H9 (cell line): ENCODE measurements at regions not wholly inside any gene's neighbourhood (a gene's known extent, or its start where the extent isn't known, plus 50 kb on each side); places are given as distances from the start of the nearest gene placed in this dataset.

Experiments
- DNase-seq: peaks from one replicate; pipeline ENCODE4 v3.0.0-alpha.2; 2017
- H2AFZ ChIP-seq: one replicate; pipeline ENCODE4 v1.6.1; 2013; ENCODE audit warnings: mild to moderate bottlenecking, low read length, control low read depth, moderate library complexity
- H2AK5ac ChIP-seq: 2 replicates; pipeline ENCODE4 v1.6.1; 2013; ENCODE audit warnings: low read length, control low read depth, mixed read lengths; ENCODE audit not compliant: insufficient read length
- H2BK120ac ChIP-seq: one replicate; pipeline ENCODE4 v1.6.1; 2013; ENCODE audit warnings: low read depth, mild to moderate bottlenecking, low read length, control low read depth, inconsistent platforms; ENCODE audit not compliant: poor library complexity, severe bottlenecking
- H2BK12ac ChIP-seq: 2 replicates; pipeline ENCODE4 v1.6.1; 2013; ENCODE audit warnings: low read length, control low read depth, mixed read lengths, low read depth; ENCODE audit not compliant: insufficient read length
- H2BK15ac ChIP-seq: 2 replicates; pipeline ENCODE4 v1.6.1; 2013; ENCODE audit warnings: low read depth, low read length, control low read depth
- H2BK20ac ChIP-seq: one replicate; pipeline ENCODE4 v1.6.1; 2013; ENCODE audit warnings: low read depth, mild to moderate bottlenecking, low read length, control low read depth, inconsistent platforms; ENCODE audit not compliant: poor library complexity, severe bottlenecking
- H2BK5ac ChIP-seq: 2 replicates; pipeline ENCODE4 v1.6.1; 2013; ENCODE audit warnings: low read length, control low read depth, mixed read lengths; ENCODE audit not compliant: insufficient read length
- H3K14ac ChIP-seq: 2 replicates; pipeline ENCODE4 v1.6.1; 2013; ENCODE audit warnings: low read length, control low read depth; ENCODE audit not compliant: insufficient read depth
- H3K18ac ChIP-seq: 2 replicates; pipeline ENCODE4 v1.6.1; 2013; ENCODE audit warnings: low read depth, mild to moderate bottlenecking, mixed read lengths, low read length, control low read depth; ENCODE audit not compliant: insufficient read length
- H3K23ac ChIP-seq: 2 replicates; pipeline ENCODE4 v1.6.1; 2013; ENCODE audit warnings: low read length, control low read depth, mixed read lengths, low read depth; ENCODE audit not compliant: insufficient read length
- H3K23me2 ChIP-seq: 2 replicates; pipeline ENCODE4 v1.6.1; 2013; ENCODE audit warnings: low read depth, mild to moderate bottlenecking, mixed read lengths, low read length, control low read depth; ENCODE audit not compliant: insufficient read length, poor library complexity, severe bottlenecking
- H3K27ac ChIP-seq: 2 replicates; pipeline ENCODE4 v1.5.1; 2013; ENCODE audit warnings: low read length, control low read depth, mixed read lengths, low read depth; ENCODE audit not compliant: insufficient read length
- H3K27me3 ChIP-seq: 2 replicates; pipeline ENCODE4 v1.6.1; 2013; ENCODE audit warnings: low read length, control low read depth, inconsistent platforms; ENCODE audit not compliant: insufficient read depth
- H3K4ac ChIP-seq: 2 replicates; pipeline ENCODE4 v1.6.1; 2013; ENCODE audit warnings: low read depth, mild to moderate bottlenecking, control low read depth, inconsistent platforms, low read length, moderate library complexity
- H3K4me1 ChIP-seq: 2 replicates; pipeline ENCODE4 v1.6.1; 2013; ENCODE audit warnings: low read length, control low read depth, inconsistent platforms; ENCODE audit not compliant: insufficient read depth
- H3K4me2 ChIP-seq: 2 replicates; pipeline ENCODE4 v1.6.1; 2013; ENCODE audit warnings: low read length, control low read depth, mixed read lengths; ENCODE audit not compliant: insufficient read length, insufficient read depth
- H3K56ac ChIP-seq: 2 replicates; pipeline ENCODE4 v1.6.1; 2013; ENCODE audit warnings: low read depth, mild to moderate bottlenecking, mixed read lengths, low read length, control low read depth; ENCODE audit not compliant: insufficient read length
- H3K79me1 ChIP-seq: 2 replicates; pipeline ENCODE4 v1.6.1; 2013; ENCODE audit warnings: low read depth, mild to moderate bottlenecking, moderate library complexity, low read length, control low read depth, inconsistent platforms; ENCODE audit not compliant: insufficient read depth, poor library complexity, severe bottlenecking
- H3K79me2 ChIP-seq: 2 replicates; pipeline ENCODE4 v1.6.1; 2013; ENCODE audit warnings: low read length, control low read depth, inconsistent platforms; ENCODE audit not compliant: insufficient read depth
- H3K9ac ChIP-seq: 2 replicates; pipeline ENCODE4 v1.6.1; 2013; ENCODE audit warnings: low read length, control low read depth, mixed read lengths; ENCODE audit not compliant: insufficient read length; ENCODE audit errors: extremely low read depth
- H3K9me3 ChIP-seq: one replicate; pipeline ENCODE4 v1.6.1; 2013; ENCODE audit warnings: low read depth, low read length, inconsistent platforms; ENCODE audit not compliant: control insufficient read depth
- H3T11ph ChIP-seq: one replicate; pipeline ENCODE4 v1.6.1; 2013; ENCODE audit warnings: mild to moderate bottlenecking, low read length, control low read depth, inconsistent platforms
- H4K20me1 ChIP-seq: one replicate; pipeline ENCODE4 v1.6.1; 2013; ENCODE audit not compliant: control insufficient read depth, insufficient read length, insufficient read depth
- H4K5ac ChIP-seq: 2 replicates; pipeline ENCODE4 v1.6.1; 2013; ENCODE audit warnings: low read depth, mild to moderate bottlenecking, mixed read lengths, low read length, control low read depth; ENCODE audit not compliant: insufficient read length
- H4K8ac ChIP-seq: replicated peaks from 2 replicates; pipeline ENCODE4 v1.6.1; 2013; ENCODE audit warnings: low read length, control low read depth, mixed read lengths, low read depth; ENCODE audit not compliant: insufficient read length
- H4K91ac ChIP-seq: 2 replicates; pipeline ENCODE4 v1.6.1; 2013; ENCODE audit warnings: low read depth, mild to moderate bottlenecking, moderate library complexity, mixed read lengths, low read length, control low read depth; ENCODE audit not compliant: insufficient read length
- H3K27ac Mint-ChIP-seq, 3 experiments: 2 replicates in 2 of 3; 3 replicates in 1 of 3; pipeline ENCODE4 v1.8.0; 2020 to 2021; ENCODE audit warnings: mixed read lengths in 3 of 3, mild to moderate bottlenecking in 1 of 3, moderate library complexity in 1 of 3
- H3K27me3 Mint-ChIP-seq: 2 replicates; pipeline ENCODE4 v1.8.0; 2021; ENCODE audit warnings: low read depth, mild to moderate bottlenecking, moderate library complexity, mixed read lengths
- H3K36me3 Mint-ChIP-seq, 3 experiments: 2 replicates in 2 of 3; 3 replicates in 1 of 3; pipeline ENCODE4 v1.8.0; 2020 to 2021; ENCODE audit warnings: low read depth in 3 of 3, mixed read lengths in 3 of 3; ENCODE audit not compliant: insufficient read depth in 1 of 3
- H3K4me1 Mint-ChIP-seq, 2 experiments: 2 replicates each; pipeline ENCODE4 v1.8.0; 2020; ENCODE audit warnings: mixed read lengths in 2 of 2
- H3K4me3 Mint-ChIP-seq, 2 experiments: 2 replicates in 1 of 2; 3 replicates in 1 of 2; pipeline ENCODE4 v1.8.0; 2020 to 2021; ENCODE audit warnings: mild to moderate bottlenecking in 2 of 2, mixed read lengths in 2 of 2, moderate library complexity in 1 of 2
- H3K9me3 Mint-ChIP-seq, 2 experiments: 2 replicates in 1 of 2; 3 replicates in 1 of 2; pipeline ENCODE4 v1.8.0; 2020; ENCODE audit warnings: mild to moderate bottlenecking in 2 of 2, mixed read lengths in 2 of 2, moderate library complexity in 1 of 2
- WGBS: extraction: QIAGEN DNeasy Blood & Tissue Kit; methylation state at CpG from one replicate; pipeline ENCODE4 v1.1.7; 2013; ENCODE audit warnings: missing lambda C conversion rate, low lambda C conversion rate, mixed read lengths; ENCODE audit not compliant: insufficient read length; ENCODE audit errors: extremely low coverage; 5-methylcytosine and 5-hydroxymethylcytosine counted together
- TF ChIP-seq, protein P1 (sequence below): fragments of 200-600 bp; sonication (generic); conservative IDR thresholded peaks from 3 replicates; pipeline ENCODE4 v1.8.0; 2021; ENCODE audit warnings: antibody characterized with exemption, mild to moderate bottlenecking

DNA sequence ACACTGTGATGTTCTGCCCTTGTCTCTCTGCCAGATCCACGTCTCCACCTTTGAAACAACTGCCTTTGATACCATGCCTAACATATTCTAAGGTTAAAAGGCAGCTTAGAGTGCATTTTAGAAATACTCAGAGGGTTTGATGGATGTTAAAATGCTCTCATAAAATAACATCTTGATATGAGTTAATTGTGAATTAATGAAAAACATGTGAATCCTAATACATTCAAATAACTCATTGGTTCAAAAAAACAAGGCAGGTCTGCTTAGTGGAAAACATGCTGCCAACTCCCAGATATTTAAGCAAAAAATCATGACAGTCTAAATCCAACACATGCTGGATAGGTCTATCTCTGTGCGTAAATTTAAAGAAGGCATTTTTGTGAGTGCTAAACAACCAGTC lies 291.8 kb downstream of the AHR start:
- Mint-ChIP-seq H3K4me1 (peaks cover 0 to 4% of the 10 kb centered on the region in 2 experiments; a peak in 1 of 4 replicates), H3K4me3 (no peak overlapping the region)
- no peak overlapping the region for H3K14ac ChIP-seq

More for the DNA sequence above, 291.8 kb downstream of the AHR start:
- Histone ChIP-seq H2BK5ac (no peak overlapping the region), H2AK5ac (no peak overlapping the region), H3K56ac (no peak overlapping the region), H2BK20ac (no peak overlapping the region), H3K4me2 (no peak overlapping the region), H3K79me1 (no peaks in the 10 kb centered on the region), H3K79me2 (no peaks in the 10 kb centered on the region; the same call in 1 of the 2 replicates), H3K27ac (no peak overlapping the region), H3K4ac (no peak overlapping the region), H2BK120ac (no peak overlapping the region), H3K23ac (no peak overlapping the region), H2AFZ (no peak overlapping the region), H4K8ac (no peak overlapping the region), H3T11ph (no peak overlapping the region), H3K4me1 (no peaks in the 10 kb centered on the region), H3K9me3 (no peaks in the 10 kb centered on the region), H4K91ac (no peak overlapping the region), H4K5ac (no peak overlapping the region), H3K27me3 (no peaks in the 10 kb centered on the region), H3K18ac (no peak overlapping the region), H3K9ac (no peak overlapping the region), H4K20me1 (no peaks in the 10 kb centered on the region), H2BK15ac (no peak overlapping the region), H3K23me2 (no peaks in the 10 kb centered on the region), H2BK12ac (no peak overlapping the region)
- 0 out of 5 replicates have a peak, but pooled peaks cover 0 to 2% of the 10 kb centered on the region in 2 experiments for H3K9me3 Mint-ChIP-seq
- H3K27ac Mint-ChIP-seq = no peak overlapping the region
- no CpG with 5 or more reads among the region's 2 CpGs for WGBS
- no peak for DNase-seq
- no peaks in the 10 kb centered on the region for H3K36me3 Mint-ChIP-seq
- no peaks in the 10 kb centered on the region for H3K27me3 Mint-ChIP-seq
- TF ChIP-seq, protein P1, sequence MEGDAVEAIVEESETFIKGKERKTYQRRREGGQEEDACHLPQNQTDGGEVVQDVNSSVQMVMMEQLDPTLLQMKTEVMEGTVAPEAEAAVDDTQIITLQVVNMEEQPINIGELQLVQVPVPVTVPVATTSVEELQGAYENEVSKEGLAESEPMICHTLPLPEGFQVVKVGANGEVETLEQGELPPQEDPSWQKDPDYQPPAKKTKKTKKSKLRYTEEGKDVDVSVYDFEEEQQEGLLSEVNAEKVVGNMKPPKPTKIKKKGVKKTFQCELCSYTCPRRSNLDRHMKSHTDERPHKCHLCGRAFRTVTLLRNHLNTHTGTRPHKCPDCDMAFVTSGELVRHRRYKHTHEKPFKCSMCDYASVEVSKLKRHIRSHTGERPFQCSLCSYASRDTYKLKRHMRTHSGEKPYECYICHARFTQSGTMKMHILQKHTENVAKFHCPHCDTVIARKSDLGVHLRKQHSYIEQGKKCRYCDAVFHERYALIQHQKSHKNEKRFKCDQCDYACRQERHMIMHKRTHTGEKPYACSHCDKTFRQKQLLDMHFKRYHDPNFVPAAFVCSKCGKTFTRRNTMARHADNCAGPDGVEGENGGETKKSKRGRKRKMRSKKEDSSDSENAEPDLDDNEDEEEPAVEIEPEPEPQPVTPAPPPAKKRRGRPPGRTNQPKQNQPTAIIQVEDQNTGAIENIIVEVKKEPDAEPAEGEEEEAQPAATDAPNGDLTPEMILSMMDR = no peak
